ENCODE measurements at regions not wholly inside any gene's neighbourhood (a gene's known extent, or its start where the extent isn't known, plus 50 kb on each side); places are given as distances from the start of the nearest gene placed in this dataset.

DNA sequence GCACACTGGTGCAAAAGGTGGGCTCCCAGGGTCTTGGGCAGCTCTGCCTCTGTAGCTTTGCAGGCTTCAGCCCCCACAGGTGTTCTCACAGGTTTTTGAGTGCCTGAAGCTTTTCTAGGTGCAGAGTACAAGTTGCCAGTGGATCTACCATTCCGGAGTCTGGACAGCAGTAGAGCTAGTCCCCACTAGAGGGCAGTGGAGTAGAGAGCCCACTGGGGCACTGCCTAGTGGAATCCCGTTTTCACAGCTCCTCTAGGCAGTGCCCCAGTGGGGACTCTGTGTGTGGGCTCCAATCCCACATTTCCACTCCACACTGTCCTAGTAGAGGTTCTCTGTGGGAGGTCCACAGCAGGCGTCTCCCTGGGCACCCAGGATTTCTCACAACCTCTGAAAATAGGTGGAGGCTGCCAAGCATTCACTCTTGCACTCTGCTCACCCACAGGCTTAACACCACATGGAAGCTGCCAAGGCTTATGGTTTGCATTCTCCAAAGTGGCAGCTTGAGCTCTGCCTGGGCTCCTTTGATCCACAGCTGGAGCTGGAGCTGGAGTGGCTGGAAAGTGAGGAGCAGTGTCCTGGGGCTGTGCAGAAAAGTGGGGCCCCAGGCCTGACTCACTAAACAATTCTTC, 86.3 kb upstream of the PROKR2 start:
- no peaks in the 10 kb centered on the region for H3K9me2 ChIP-seq (replicated peaks; ENCODE audit: control insufficient read depth, low read length)
- no peaks in the 10 kb centered on the region for H3F3A ChIP-seq (ENCODE audit: control insufficient read depth, insufficient read depth)
- H3K9me3 ChIP-seq (ENCODE audit: control insufficient read depth, insufficient read depth, low read length), result no peaks in the 10 kb centered on the region
- H3K27me3 ChIP-seq (ENCODE audit: control insufficient read depth, low read length), result no peaks in the 10 kb centered on the region
- no peak overlapping the region for H3K4me3 ChIP-seq (ENCODE audit: low read length)
- H3K79me2 ChIP-seq (ENCODE audit: control insufficient read depth, low read length), result no peaks in the 10 kb centered on the region
- no peaks in the 10 kb centered on the region for H4K20me1 ChIP-seq (ENCODE audit: control insufficient read depth, insufficient read depth, low read depth, low read length)
- no peak overlapping the region for H3K4me2 ChIP-seq (ENCODE audit: low read length)
- no peaks in the 10 kb centered on the region for H3K36me3 ChIP-seq (ENCODE audit: control insufficient read depth, low read length)
- H3K4me1 ChIP-seq (ENCODE audit: control insufficient read depth, low read length), result no peaks in the 10 kb centered on the region
- no peak overlapping the region for H3K27ac ChIP-seq (ENCODE audit: low read depth, low read length)
- no peak for TF ChIP-seq EZH2phosphoT487 (IDR thresholded peaks at IDR 0.05; ENCODE audit: borderline replicate concordance, low read length)
- TF ChIP-seq, protein P1, sequence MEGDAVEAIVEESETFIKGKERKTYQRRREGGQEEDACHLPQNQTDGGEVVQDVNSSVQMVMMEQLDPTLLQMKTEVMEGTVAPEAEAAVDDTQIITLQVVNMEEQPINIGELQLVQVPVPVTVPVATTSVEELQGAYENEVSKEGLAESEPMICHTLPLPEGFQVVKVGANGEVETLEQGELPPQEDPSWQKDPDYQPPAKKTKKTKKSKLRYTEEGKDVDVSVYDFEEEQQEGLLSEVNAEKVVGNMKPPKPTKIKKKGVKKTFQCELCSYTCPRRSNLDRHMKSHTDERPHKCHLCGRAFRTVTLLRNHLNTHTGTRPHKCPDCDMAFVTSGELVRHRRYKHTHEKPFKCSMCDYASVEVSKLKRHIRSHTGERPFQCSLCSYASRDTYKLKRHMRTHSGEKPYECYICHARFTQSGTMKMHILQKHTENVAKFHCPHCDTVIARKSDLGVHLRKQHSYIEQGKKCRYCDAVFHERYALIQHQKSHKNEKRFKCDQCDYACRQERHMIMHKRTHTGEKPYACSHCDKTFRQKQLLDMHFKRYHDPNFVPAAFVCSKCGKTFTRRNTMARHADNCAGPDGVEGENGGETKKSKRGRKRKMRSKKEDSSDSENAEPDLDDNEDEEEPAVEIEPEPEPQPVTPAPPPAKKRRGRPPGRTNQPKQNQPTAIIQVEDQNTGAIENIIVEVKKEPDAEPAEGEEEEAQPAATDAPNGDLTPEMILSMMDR (IDR thresholded peaks at IDR 0.05; ENCODE audit: low read depth, low read length, poor library complexity, severe bottlenecking), result peak; percentile 80

- no peaks in the 10 kb centered on the region for H3K27me3 ChIP-seq (ENCODE audit: control insufficient read depth, low read length)
Observed at GRCh38 chr20:5401277-5401875, 84.6 kb upstream of the PROKR2 start.

GRCh38 chr20:5400164-5400762, 83.5 kb upstream of the PROKR2 start:
- H3K4me2 ChIP-seq (ENCODE audit: low read length), result no peak overlapping the region
- no peak overlapping the region for H3K4me3 ChIP-seq (ENCODE audit: low read length)
- H4K20me1 ChIP-seq (ENCODE audit: control insufficient read depth, insufficient read depth, low read depth, low read length), result no peaks in the 10 kb centered on the region
- TF ChIP-seq, protein P1 (IDR thresholded peaks at IDR 0.05; ENCODE audit: low read depth, low read length, poor library complexity, severe bottlenecking), result no peak
- no peak for TF ChIP-seq EZH2phosphoT487 (IDR thresholded peaks at IDR 0.05; ENCODE audit: borderline replicate concordance, low read length)
- H3K79me2 ChIP-seq (ENCODE audit: control insufficient read depth, low read length), result no peaks in the 10 kb centered on the region
- no peaks in the 10 kb centered on the region for H3K27me3 ChIP-seq (ENCODE audit: control insufficient read depth, low read length)
- no peaks in the 10 kb centered on the region for H3F3A ChIP-seq (ENCODE audit: control insufficient read depth, insufficient read depth)
- no peaks in the 10 kb centered on the region for H3K36me3 ChIP-seq (ENCODE audit: control insufficient read depth, low read length)
- H3K9me2 ChIP-seq (replicated peaks; ENCODE audit: control insufficient read depth, low read length), result no peaks in the 10 kb centered on the region
- H3K27ac ChIP-seq (ENCODE audit: low read depth, low read length), result no peak overlapping the region
- no peaks in the 10 kb centered on the region for H3K9me3 ChIP-seq (ENCODE audit: control insufficient read depth, insufficient read depth, low read length)
- no peaks in the 10 kb centered on the region for H3K4me1 ChIP-seq (ENCODE audit: control insufficient read depth, low read length)

More at GRCh38 chr20:5401277-5401875, 84.6 kb upstream of the PROKR2 start:
- Histone ChIP-seq H3F3A (ENCODE audit: control insufficient read depth, insufficient read depth) (no peaks in the 10 kb centered on the region), H3K27ac (ENCODE audit: low read depth, low read length) (no peak overlapping the region), H3K4me1 (ENCODE audit: control insufficient read depth, low read length) (no peaks in the 10 kb centered on the region), H3K4me3 (ENCODE audit: low read length) (no peak overlapping the region), H3K9me2 (replicated peaks; ENCODE audit: control insufficient read depth, low read length) (no peaks in the 10 kb centered on the region), H3K9me3 (ENCODE audit: control insufficient read depth, insufficient read depth, low read length) (no peaks in the 10 kb centered on the region), H4K20me1 (ENCODE audit: control insufficient read depth, insufficient read depth, low read depth, low read length) (no peaks in the 10 kb centered on the region), H3K79me2 (ENCODE audit: control insufficient read depth, low read length) (no peaks in the 10 kb centered on the region), H3K36me3 (ENCODE audit: control insufficient read depth, low read length) (no peaks in the 10 kb centered on the region), H3K4me2 (ENCODE audit: low read length) (no peak overlapping the region)
- TF ChIP-seq, protein P1 (IDR thresholded peaks at IDR 0.05; ENCODE audit: low read depth, low read length, poor library complexity, severe bottlenecking), result no peak
- no peak for TF ChIP-seq EZH2phosphoT487 (IDR thresholded peaks at IDR 0.05; ENCODE audit: borderline replicate concordance, low read length)
